ENCODE measurements at regions not wholly inside any gene's neighbourhood (a gene's known extent, or its start where the extent isn't known, plus 50 kb on each side); places are given as distances from the start of the nearest gene placed in this dataset.

GRCh38 chr4:184879271-184879670 lies 53.5 kb upstream of the ACSL1 start:
- Histone ChIP-seq H3K9me3 (no peaks in the 10 kb centered on the region), H3K27me3 (no peaks in the 10 kb centered on the region), H3K4me3 (no peak overlapping the region), H3K4me1 (peaks cover 0 to 20% (median 9%) of the 10 kb centered on the region in 4 donors), H3K36me3 (no peaks in the 10 kb centered on the region), H3K27ac (no peak overlapping the region)
- DNase-seq (no peak), ATAC-seq (no peak)
- TF ChIP-seq, protein P1, sequence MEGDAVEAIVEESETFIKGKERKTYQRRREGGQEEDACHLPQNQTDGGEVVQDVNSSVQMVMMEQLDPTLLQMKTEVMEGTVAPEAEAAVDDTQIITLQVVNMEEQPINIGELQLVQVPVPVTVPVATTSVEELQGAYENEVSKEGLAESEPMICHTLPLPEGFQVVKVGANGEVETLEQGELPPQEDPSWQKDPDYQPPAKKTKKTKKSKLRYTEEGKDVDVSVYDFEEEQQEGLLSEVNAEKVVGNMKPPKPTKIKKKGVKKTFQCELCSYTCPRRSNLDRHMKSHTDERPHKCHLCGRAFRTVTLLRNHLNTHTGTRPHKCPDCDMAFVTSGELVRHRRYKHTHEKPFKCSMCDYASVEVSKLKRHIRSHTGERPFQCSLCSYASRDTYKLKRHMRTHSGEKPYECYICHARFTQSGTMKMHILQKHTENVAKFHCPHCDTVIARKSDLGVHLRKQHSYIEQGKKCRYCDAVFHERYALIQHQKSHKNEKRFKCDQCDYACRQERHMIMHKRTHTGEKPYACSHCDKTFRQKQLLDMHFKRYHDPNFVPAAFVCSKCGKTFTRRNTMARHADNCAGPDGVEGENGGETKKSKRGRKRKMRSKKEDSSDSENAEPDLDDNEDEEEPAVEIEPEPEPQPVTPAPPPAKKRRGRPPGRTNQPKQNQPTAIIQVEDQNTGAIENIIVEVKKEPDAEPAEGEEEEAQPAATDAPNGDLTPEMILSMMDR (IDR thresholded peaks at IDR 0.05) = no peak
- no peak for TF ChIP-seq POLR2A (IDR thresholded peaks at IDR 0.05)
- intact Hi-C loops (cut with DNase I) = no loop called here
- WGBS (ENCODE audit: insufficient coverage, low coverage, low lambda C conversion rate, missing lambda C conversion rate) = 75% methylated on average over 2 of the region's 3 CpGs

DNA sequence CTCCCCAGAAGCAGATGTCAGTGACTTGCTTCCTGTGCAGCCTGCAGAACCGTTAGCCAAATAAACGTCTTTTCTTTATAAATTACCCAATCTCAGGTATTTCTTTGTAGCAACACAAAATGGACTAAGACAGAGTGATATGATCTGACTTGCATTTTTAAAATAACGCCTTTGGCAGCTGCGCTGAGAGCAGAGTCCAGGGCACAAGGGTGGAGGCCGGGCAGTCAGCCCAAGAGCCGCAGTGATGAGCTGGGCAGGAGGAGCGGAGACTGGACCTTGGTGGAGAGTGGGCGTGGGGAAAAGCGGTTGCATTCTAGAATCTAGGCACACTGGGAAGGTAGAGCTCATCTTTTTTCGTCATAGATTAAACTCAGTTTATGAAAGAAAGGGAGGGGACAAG lies 56.5 kb upstream of the ACSL1 start:
- Histone ChIP-seq H3K4me1 (peaks cover 0 to 47% (median 23%) of the 10 kb centered on the region in 4 donors), H3K9me3 (no peaks in the 10 kb centered on the region)
- WGBS (ENCODE audit: insufficient coverage, low coverage, low lambda C conversion rate, missing lambda C conversion rate) = 22% methylated on average over 8 of the region's 10 CpGs

DNA sequence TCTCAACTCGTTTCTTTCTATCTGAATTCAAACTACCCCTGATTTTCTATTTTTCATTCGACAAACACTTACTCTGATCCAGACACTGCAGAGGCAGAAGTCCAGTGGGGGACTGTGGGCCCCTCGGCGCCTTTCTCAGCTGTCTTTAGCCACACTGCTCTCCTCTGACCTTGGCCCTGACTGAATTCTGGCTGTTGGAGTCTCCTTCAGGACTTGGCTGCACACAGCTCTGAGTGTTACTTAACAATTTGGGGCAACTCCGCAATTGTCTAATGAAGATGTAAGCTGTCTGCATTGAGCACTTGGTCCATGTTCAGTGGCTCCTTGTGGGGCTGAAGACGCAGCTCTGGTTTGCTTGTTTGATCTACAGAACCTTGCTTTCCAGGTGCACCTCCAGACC lies 57.3 kb upstream of the ACSL1 start:
- no peaks in the 10 kb centered on the region for H3K27me3 ChIP-seq
- ATAC-seq = no peak
- peaks cover 0 to 54% (median 27%) of the 10 kb centered on the region in 4 donors for H3K4me1 ChIP-seq
- H3K27ac ChIP-seq = peak overlapping the region in 1 of 3 donors; percentile 42
- no peak for DNase-seq
- 93% methylated on average over 4 of the region's 6 CpGs for whole genome bisulfite sequencing (ENCODE audit: insufficient coverage, low coverage, low lambda C conversion rate, missing lambda C conversion rate)
- intact Hi-C loops (cut with DNase I) = loop anchor here in 1 of 2 donors (10.0 kb wide), 1 partner anchor 68 kb away; no protein-coding TSS in a partner anchor
- H3K4me3 ChIP-seq = no peak overlapping the region
- no peaks in the 10 kb centered on the region for H3K9me3 ChIP-seq
- no peaks in the 10 kb centered on the region for H3K36me3 ChIP-seq
- no peak for TF ChIP-seq POLR2A (IDR thresholded peaks at IDR 0.05)
- TF ChIP-seq, protein P1 (IDR thresholded peaks at IDR 0.05) = no peak

More for the DNA sequence above, 56.5 kb upstream of the ACSL1 start:
- Histone ChIP-seq H3K36me3 (no peaks in the 10 kb centered on the region), H3K4me3 (no peak overlapping the region), H3K27ac (peak overlapping the region in 1 of 3 donors; percentile 42), H3K27me3 (no peaks in the 10 kb centered on the region)
- TF ChIP-seq POLR2A (IDR thresholded peaks at IDR 0.05) = no peak
- TF ChIP-seq, protein P1 (IDR thresholded peaks at IDR 0.05) = no peak
- peak; percentile 70 to 78 (median 73) for ATAC-seq
- intact Hi-C loops (cut with DNase I) = loop anchor here in 1 of 2 donors (10.0 kb wide), 1 partner anchor 67 kb away; no protein-coding TSS in a partner anchor
- DNase-seq = peak; percentile 77 to 86 (median 83)

DNA sequence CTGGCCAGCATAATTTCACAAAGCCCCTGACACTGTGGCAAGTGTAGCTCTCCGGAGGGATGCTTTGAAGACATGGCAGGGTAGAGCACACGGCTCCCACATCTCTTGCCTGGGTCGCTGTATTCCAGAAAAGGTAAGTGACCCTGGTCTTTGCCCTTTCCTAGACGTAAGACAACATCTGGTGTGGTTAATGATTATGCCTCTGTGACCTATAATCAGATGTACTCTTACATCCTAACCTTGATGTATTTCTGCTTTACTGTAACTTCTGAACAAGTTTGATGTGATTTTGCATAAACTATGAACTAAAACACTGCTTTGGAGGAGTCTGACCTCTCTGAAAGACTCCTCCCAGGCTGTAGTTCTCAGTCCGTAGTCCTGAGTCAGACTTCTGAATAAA lies 59.1 kb upstream of the ACSL1 start:
- no peak overlapping the region for H3K4me3 ChIP-seq
- TF ChIP-seq, protein P1 (IDR thresholded peaks at IDR 0.05) = no peak
- TF ChIP-seq POLR2A (IDR thresholded peaks at IDR 0.05) = no peak
- intact Hi-C loops (cut with DNase I) = loop anchor here in 1 of 2 donors (10.0 kb wide), 1 partner anchor 70 kb away; no protein-coding TSS in a partner anchor
- H3K9me3 ChIP-seq = no peaks in the 10 kb centered on the region
- H3K4me1 ChIP-seq = peaks cover 0 to 66% (median 32%) of the 10 kb centered on the region in 4 donors
- DNase-seq = no peak
- peak overlapping the region in 1 of 3 donors; percentile 86 for H3K27ac ChIP-seq
- 22% methylated on average over 4 of the region's 5 CpGs for WGBS (ENCODE audit: insufficient coverage, low coverage, low lambda C conversion rate, missing lambda C conversion rate)
- no peaks in the 10 kb centered on the region for H3K27me3 ChIP-seq
- no peaks in the 10 kb centered on the region for H3K36me3 ChIP-seq
- peak; percentile 59 to 70 (median 64) for ATAC-seq
